Gastrocnemius medialis (tissue), 4 donors: ENCODE measurements at regions not wholly inside any gene's neighbourhood (a gene's known extent, or its start where the extent isn't known, plus 50 kb on each side); places are given as distances from the start of the nearest gene placed in this dataset.

ENCODE experiments used
- ATAC-seq, 2 donors: fragments of 150-250 bp; one replicate each; pipeline ENCODE4 v1.9.1; 2016
- DNase-seq, 2 donors: peaks; one replicate each; pipeline ENCODE4 v3.0.0-alpha.2; 2019
- H3K27ac ChIP-seq, 4 donors: fragments of 200-600 bp; sonication (generic); 1 replicate in 1 of 4; 2 replicates in 3 of 4; pipeline ENCODE4 v1.5.1; 2016 to 2018; ENCODE audit warnings: mild to moderate bottlenecking in 2 of 4, moderate library complexity in 1 of 4
- H3K27me3 ChIP-seq, 3 donors: fragments of 200-600 bp; sonication (generic) in 2 of 3; 1 replicate in 1 of 3; 2 replicates in 2 of 3; pipeline versions ENCODE4 v1.5.1 to v1.6.0; 2016 to 2019; ENCODE audit warnings: mild to moderate bottlenecking in 1 of 3, moderate library complexity in 1 of 3
- H3K36me3 ChIP-seq, 2 donors: fragments of 200-600 bp; sonication (generic) in 1 of 2; one replicate each; pipeline ENCODE4 v1.5.1; 2017 to 2018
- H3K4me1 ChIP-seq, 2 donors: fragments of 200-600 bp; sonication (generic) in 1 of 2; one replicate each; pipeline ENCODE4 v1.5.1; 2016 to 2017; ENCODE audit warnings: mild to moderate bottlenecking in 2 of 2
- H3K4me3 ChIP-seq, 4 donors: fragments of 200-600 bp; sonication (generic) in 3 of 4; 1 replicate in 1 of 4; 2 replicates in 3 of 4; pipeline ENCODE4 v1.5.1; 2016 to 2019; ENCODE audit warnings: mild to moderate bottlenecking in 2 of 4
- H3K9me3 ChIP-seq, 3 donors: fragments of 200-600 bp; sonication (generic) in 2 of 3; 1 replicate in 1 of 3; 2 replicates in 2 of 3; pipeline ENCODE4 v1.5.1; 2016 to 2019
- POLR2A ChIP-seq, 2 donors: fragments of 450-650 bp; IDR thresholded peaks; one replicate each; pipeline ENCODE4 v1.6.1; 2017; ENCODE audit warnings: antibody characterized with exemption in 2 of 2, mild to moderate bottlenecking in 2 of 2, moderate library complexity in 2 of 2
- in situ Hi-C, 4 donors: fragments of 200-750 bp; cut with MboI; loops; one replicate each; pipeline versions ENCODE4 v1.15.0 to v1.8.0; 2017; ENCODE audit warnings: low sequenced_read_pairs in 4 of 4
- intact Hi-C: fragments of 100-400 bp; cut with DNase I; formaldehyde crosslinking; loops from one replicate; pipeline ENCODE4 v1.15.1; 2023; ENCODE audit warnings: low total_unique reads
- TF ChIP-seq, protein P1 (sequence below), 5 experiments: fragments of 450-650 bp in 3 of 5; fragments of 200-600 bp in 2 of 5; sonication (generic) in 2 of 5; IDR thresholded peaks in 4 of 5; conservative IDR thresholded peaks in 1 of 5; 1 replicate in 4 of 5; 2 replicates in 1 of 5; pipeline ENCODE4 v1.5.1; 2016 to 2019; ENCODE audit warnings: antibody characterized with exemption in 5 of 5, mild to moderate bottlenecking in 3 of 5, moderate library complexity in 3 of 5

DNA sequence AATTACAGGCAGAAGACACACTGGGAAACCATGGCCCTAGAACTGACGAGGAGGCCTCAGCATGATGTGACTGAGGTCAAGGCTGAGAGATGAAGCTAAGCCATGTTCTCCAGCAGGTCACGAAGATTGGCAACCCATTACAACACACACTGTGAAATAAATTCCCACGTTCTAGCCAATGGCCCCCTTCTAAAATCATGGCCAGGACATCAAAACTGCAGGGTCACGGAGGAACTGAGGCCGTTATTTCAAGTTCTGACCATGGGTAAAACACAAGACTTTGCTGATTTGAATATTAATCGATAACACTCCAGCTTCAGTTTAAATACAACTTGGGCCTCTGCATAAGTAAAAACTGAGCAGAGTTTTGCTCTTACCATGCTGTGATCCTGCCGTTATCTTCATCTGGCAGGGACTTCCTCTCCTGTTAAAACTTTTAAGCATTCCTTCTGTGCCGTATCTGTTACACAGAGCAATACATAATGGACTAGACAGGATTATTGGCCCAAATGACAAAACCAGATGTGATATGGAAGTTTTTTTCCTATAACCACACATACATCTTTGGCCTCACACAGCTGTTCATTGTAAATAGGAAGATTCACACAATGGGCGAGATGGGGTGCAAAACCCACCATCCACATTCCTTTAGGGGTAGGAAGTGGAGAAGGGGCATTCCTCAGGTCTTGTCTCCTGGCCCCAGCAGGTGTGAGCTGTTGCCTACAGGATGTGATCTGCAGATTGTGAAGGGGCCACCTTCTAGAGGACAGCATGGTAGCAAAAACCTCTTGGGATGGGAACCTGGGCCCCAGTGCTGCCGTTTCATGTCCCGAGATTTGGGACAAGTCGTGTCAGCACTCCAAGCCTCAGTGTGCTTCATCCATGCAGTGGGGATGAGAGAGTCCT is 207.4 kb downstream of the OPA1 start:
- in situ Hi-C loops (no loop called here), intact Hi-C loops (no loop called here)
- Histone ChIP-seq H3K36me3 (no peaks in the 10 kb centered on the region), H3K27ac (no peak overlapping the region), H3K4me3 (no peak overlapping the region), H3K27me3 (no peaks in the 10 kb centered on the region), H3K9me3 (no peaks in the 10 kb centered on the region), H3K4me1 (no peaks in the 10 kb centered on the region)
- TF ChIP-seq, protein P1, sequence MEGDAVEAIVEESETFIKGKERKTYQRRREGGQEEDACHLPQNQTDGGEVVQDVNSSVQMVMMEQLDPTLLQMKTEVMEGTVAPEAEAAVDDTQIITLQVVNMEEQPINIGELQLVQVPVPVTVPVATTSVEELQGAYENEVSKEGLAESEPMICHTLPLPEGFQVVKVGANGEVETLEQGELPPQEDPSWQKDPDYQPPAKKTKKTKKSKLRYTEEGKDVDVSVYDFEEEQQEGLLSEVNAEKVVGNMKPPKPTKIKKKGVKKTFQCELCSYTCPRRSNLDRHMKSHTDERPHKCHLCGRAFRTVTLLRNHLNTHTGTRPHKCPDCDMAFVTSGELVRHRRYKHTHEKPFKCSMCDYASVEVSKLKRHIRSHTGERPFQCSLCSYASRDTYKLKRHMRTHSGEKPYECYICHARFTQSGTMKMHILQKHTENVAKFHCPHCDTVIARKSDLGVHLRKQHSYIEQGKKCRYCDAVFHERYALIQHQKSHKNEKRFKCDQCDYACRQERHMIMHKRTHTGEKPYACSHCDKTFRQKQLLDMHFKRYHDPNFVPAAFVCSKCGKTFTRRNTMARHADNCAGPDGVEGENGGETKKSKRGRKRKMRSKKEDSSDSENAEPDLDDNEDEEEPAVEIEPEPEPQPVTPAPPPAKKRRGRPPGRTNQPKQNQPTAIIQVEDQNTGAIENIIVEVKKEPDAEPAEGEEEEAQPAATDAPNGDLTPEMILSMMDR (IDR thresholded peaks at IDR 0.05 in 4 of 5, conservative IDR thresholded peaks at IDR 0.05 in 1 of 5) = no peak
- DNase-seq = no peak
- no peak for ATAC-seq

DNA sequence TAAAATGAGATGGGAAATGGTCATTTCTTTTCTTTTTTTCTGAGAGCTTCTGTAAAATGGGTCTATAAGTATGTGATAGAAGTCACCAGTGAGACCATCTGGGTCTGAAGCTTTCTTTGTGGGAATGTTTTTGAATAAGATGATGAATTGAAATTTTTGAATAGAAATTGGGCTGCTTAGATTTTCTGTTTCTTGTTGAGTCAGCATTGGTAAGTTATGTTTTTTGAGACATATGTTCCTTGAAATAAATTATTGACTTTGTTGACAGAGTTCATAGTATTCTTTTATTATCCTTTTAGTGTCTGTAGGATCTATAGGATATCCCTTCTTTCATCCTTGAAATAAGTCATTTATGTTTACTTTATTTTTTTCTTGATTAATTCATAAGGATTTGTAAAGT is 208.1 kb downstream of the OPA1 start:
- H3K4me3 ChIP-seq = no peak overlapping the region
- no peaks in the 10 kb centered on the region for H3K4me1 ChIP-seq
- DNase-seq = no peak
- no peaks in the 10 kb centered on the region for H3K36me3 ChIP-seq
- H3K27ac ChIP-seq = no peak overlapping the region
- no peak for ATAC-seq
- TF ChIP-seq POLR2A (IDR thresholded peaks at IDR 0.05) = no peak
- TF ChIP-seq, protein P1 (IDR thresholded peaks at IDR 0.05 in 4 of 5, conservative IDR thresholded peaks at IDR 0.05 in 1 of 5) = no peak
- no peaks in the 10 kb centered on the region for H3K27me3 ChIP-seq
- H3K9me3 ChIP-seq = no peaks in the 10 kb centered on the region
- intact Hi-C loops (no loop called here), in situ Hi-C loops (no loop called here)

DNA sequence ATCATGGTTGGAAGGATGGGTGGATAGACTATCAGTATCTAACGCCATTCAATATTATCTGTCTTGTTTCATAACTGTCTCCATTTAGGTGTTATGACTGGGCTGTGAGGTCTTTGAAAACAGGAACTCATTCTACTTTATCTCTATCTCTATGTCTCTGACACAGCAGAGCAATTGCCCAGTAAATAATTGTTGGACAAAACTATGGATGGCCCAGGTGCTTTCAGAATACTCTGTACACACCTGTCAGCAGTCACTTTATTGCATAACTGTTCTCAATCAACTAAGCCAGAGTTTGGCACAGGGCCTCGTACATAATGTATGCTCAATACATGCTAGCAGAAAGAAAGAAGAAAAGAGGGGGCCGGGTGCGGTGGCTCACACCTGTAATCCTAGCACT is 210.3 kb downstream of the OPA1 start:
- Histone ChIP-seq H3K9me3 (no peaks in the 10 kb centered on the region), H3K27me3 (no peaks in the 10 kb centered on the region), H3K4me1 (no peaks in the 10 kb centered on the region), H3K27ac (no peak overlapping the region), H3K4me3 (no peak overlapping the region), H3K36me3 (no peaks in the 10 kb centered on the region)
- ATAC-seq (no peak), DNase-seq (no peak)
- in situ Hi-C loops (no loop called here), intact Hi-C loops (no loop called here)
- TF ChIP-seq, protein P1 (IDR thresholded peaks at IDR 0.05 in 4 of 5, conservative IDR thresholded peaks at IDR 0.05 in 1 of 5) = no peak
- TF ChIP-seq POLR2A (IDR thresholded peaks at IDR 0.05) = no peak

DNA sequence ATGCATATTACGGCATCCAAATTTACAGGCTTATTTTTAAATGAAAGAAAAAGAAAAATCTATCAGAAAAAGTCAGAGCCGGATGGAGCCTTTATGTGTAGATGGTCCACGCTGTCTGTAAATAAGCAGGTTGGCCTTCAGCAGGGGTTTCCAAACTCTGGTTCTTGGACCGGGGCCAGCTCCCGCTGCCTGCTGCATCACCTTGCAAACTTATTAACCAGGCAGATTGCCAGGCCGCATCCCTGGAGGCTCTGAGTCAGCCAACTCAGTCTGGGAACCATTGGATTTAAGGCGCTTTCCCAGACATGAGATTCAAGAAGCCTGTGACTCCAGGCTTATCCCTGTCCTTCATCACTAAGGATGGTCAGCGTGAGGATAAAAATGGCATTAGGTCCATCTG is 212.4 kb downstream of the OPA1 start:
- H3K9me3 ChIP-seq = no peaks in the 10 kb centered on the region
- TF ChIP-seq POLR2A (IDR thresholded peaks at IDR 0.05) = no peak
- TF ChIP-seq, protein P1 (IDR thresholded peaks at IDR 0.05 in 4 of 5, conservative IDR thresholded peaks at IDR 0.05 in 1 of 5) = no peak
- peak; percentile 22 to 39 for DNase-seq
- H3K27ac ChIP-seq = no peak overlapping the region
- H3K27me3 ChIP-seq = no peaks in the 10 kb centered on the region
- peak; percentile 41 to 68 for ATAC-seq
- no peak overlapping the region for H3K4me3 ChIP-seq
- no peaks in the 10 kb centered on the region for H3K4me1 ChIP-seq
- H3K36me3 ChIP-seq = no peaks in the 10 kb centered on the region
- intact Hi-C loops = no loop called here
- in situ Hi-C loops = no loop called here
